Aorta (tissue), 5 donors: ENCODE measurements at regions not wholly inside any gene's neighbourhood (a gene's known extent, or its start where the extent isn't known, plus 50 kb on each side); places are given as distances from the start of the nearest gene placed in this dataset.

Source experiments
- ATAC-seq: fragments of 200-7000 bp; cut with Tn5 transposase; one replicate; pipeline ENCODE4 v1.9.1; 2022; ENCODE audit warnings: moderate library complexity; ENCODE audit not compliant: low FRiP score
- DNase-seq, 2 donors: peaks; one replicate each; pipeline ENCODE4 v3.0.0-alpha.2; 2020
- H3K27ac ChIP-seq, 2 donors: one replicate each; pipeline ENCODE4 v1.5.1; 2013; ENCODE audit warnings: low read length in 2 of 2, mild to moderate bottlenecking in 2 of 2, moderate library complexity in 2 of 2, control low read depth in 1 of 2, inconsistent platforms in 1 of 2, low read depth in 1 of 2
- H3K27me3 ChIP-seq, 2 donors: one replicate each; pipeline ENCODE4 v1.6.1; 2013; ENCODE audit warnings: control low read depth in 1 of 2, low read length in 1 of 2, mild to moderate bottlenecking in 1 of 2, moderate library complexity in 1 of 2; ENCODE audit not compliant: insufficient read depth in 2 of 2, control insufficient read depth in 1 of 2
- H3K36me3 ChIP-seq, 2 donors: one replicate each; pipeline ENCODE4 v1.6.1; 2013; ENCODE audit warnings: control low read depth in 1 of 2, low read length in 1 of 2, mild to moderate bottlenecking in 1 of 2; ENCODE audit not compliant: insufficient read depth in 2 of 2, control insufficient read depth in 1 of 2
- H3K4me1 ChIP-seq, 2 donors: one replicate each; pipeline ENCODE4 v1.6.1; 2013; ENCODE audit warnings: low read length in 2 of 2, control low read depth in 1 of 2, mild to moderate bottlenecking in 1 of 2, moderate library complexity in 1 of 2; ENCODE audit not compliant: insufficient read depth in 2 of 2, control insufficient read depth in 1 of 2
- H3K4me3 ChIP-seq, 2 donors: one replicate each; pipeline ENCODE4 v1.5.1; 2013; ENCODE audit warnings: low read length in 2 of 2, control low read depth in 1 of 2, mild to moderate bottlenecking in 1 of 2
- H3K9me3 ChIP-seq: one replicate; pipeline ENCODE4 v1.6.1; 2013; ENCODE audit warnings: mild to moderate bottlenecking, low read length; ENCODE audit not compliant: control insufficient read depth
- WGBS, 2 donors: extraction: QIAGEN DNeasy Blood & Tissue Kit; methylation state at CpG; one replicate each; pipeline ENCODE4 v1.1.7; 2013; 5-methylcytosine and 5-hydroxymethylcytosine counted together
- intact Hi-C, 2 donors: fragments of 100-400 bp; cut with DNase I; formaldehyde crosslinking; loops; one replicate each; pipeline versions ENCODE4 v1.14.2 to v1.15.0; 2022
- donor health status: healthy with polysubstance abuse.
- donor health status: Bipolar disorder and iron deficiency.
- donor health status: DM: no; HTN: no; CAD: no.
- donor health status: DM: no; HTN: no; CAD: no.
- donor health status: DM: yes; HTN: yes; CAD: no.

GRCh38 chr18:1273469-1273868 is 368.8 kb downstream of the ADCYAP1 start:
- intact Hi-C loops, result no loop called here
- no peak for DNase-seq
- Histone ChIP-seq H3K27ac (no peak overlapping the region), H3K27me3 (no peaks in the 10 kb centered on the region), H3K4me1 (no peaks in the 10 kb centered on the region), H3K9me3 (no peaks in the 10 kb centered on the region), H3K36me3 (no peaks in the 10 kb centered on the region), H3K4me3 (no peak overlapping the region)
- 76 to 80% methylated on average over 2 of the region's 2 CpGs for WGBS, 2 donors
- no peak for ATAC-seq

DNA sequence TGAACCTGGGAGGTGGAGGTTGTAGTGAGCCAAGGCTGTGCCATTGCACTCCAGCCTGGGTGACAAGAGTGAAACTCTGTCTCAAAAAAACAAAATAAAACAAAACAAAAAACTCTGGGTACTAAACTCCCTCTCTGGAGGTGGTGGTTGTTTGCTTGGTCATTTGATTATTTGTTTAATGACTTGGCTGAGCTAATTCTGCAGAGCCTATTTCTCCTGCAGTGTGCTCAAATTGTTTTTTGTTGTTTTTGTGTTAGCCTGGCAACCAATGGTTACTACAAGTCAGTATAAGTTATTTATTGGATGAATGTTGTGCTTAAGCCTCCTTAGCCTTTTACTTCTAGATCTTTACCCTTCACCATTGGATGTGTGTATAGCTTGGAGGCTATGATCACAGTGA is 387.5 kb downstream of the ADCYAP1 start:
- H3K4me1 ChIP-seq, result no peaks in the 10 kb centered on the region
- DNase-seq, result no peak
- H3K27me3 ChIP-seq, result no peaks in the 10 kb centered on the region
- H3K27ac ChIP-seq, result no peak overlapping the region
- no peaks in the 10 kb centered on the region for H3K36me3 ChIP-seq
- no peak for ATAC-seq
- intact Hi-C loops, result no loop called here
- H3K4me3 ChIP-seq, result no peak overlapping the region
- H3K9me3 ChIP-seq, result peaks cover 2% of the 10 kb centered on the region

DNA sequence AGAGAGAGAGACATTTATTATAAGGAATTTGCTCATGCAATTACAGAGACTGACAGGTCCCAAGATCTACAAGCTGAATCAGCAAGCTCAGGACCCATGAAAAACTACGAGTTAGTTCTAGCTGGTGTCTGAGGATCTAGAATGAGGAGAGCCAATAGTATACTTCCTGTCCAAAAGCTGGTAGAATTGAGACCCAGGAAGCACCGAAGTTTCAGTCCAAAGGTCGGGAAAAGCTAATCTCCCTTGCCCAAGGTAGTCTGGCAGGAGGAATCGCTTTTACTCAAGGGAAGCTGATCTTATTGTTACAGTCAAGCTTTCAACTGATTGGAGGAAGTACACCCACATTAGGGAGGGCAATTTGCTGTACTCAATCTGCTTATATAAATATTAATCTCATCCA is 389.6 kb downstream of the ADCYAP1 start:
- Histone ChIP-seq H3K4me3 (no peak overlapping the region), H3K27me3 (no peaks in the 10 kb centered on the region), H3K9me3 (peaks cover 2% of the 10 kb centered on the region), H3K4me1 (no peaks in the 10 kb centered on the region), H3K27ac (no peak overlapping the region), H3K36me3 (no peaks in the 10 kb centered on the region)
- no peak for DNase-seq
- 42 to 56% methylated on average over 4 of the region's 4 CpGs for WGBS, 2 donors
- intact Hi-C loops, result no loop called here
- no peak for ATAC-seq

DNA sequence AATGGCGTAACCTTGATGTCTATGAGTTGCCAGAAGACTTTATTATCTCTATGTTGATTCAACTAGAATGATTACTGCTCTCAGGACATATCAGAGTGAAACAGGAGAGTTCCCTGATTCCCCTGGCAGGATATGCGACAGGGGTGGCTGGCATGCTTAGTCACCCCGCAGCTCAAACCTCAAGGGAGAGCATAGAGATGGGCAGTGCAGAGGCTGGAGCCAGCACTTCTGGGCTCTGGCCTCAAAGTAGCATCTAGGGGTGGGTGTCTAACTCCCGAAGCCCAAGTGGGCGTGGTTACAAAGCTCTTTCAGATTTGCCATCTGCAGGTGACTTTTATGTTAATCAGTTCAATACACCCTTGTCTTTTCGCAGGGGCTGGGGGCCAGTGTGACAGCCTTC is 391.6 kb downstream of the ADCYAP1 start:
- 72 to 74% methylated on average over 6 of the region's 6 CpGs for WGBS, 2 donors
- no peaks in the 10 kb centered on the region for H3K4me1 ChIP-seq
- no peak overlapping the region for H3K27ac ChIP-seq
- DNase-seq (no peak), ATAC-seq (no peak)
- H3K4me3 ChIP-seq, result no peak overlapping the region
- no peaks in the 10 kb centered on the region for H3K36me3 ChIP-seq
- H3K27me3 ChIP-seq, result no peaks in the 10 kb centered on the region
- peaks cover 3% of the 10 kb centered on the region for H3K9me3 ChIP-seq
- intact Hi-C loops, result no loop called here

DNA sequence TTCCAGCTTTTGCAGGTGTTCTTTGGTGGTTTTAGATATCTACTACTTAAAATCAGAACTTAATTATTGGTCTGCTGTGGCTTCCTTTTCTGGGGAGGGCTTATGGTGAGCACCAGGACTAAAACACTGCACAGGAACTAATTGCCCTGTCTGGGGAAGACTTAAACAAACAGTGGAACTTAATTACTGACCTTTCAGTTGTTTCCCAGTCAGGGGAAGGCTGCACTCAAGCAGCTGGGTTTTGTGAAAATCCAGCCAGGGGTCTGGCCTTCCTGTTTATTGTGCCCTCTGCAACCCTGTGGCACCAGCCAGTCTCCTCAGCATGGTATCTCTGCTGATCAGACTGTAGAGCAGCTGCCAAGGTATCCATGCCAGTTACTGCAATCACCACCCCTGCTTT is 398.2 kb downstream of the ADCYAP1 start:
- intact Hi-C loops, result no loop called here
- Histone ChIP-seq H3K27me3 (no peaks in the 10 kb centered on the region), H3K36me3 (no peaks in the 10 kb centered on the region), H3K4me3 (no peak overlapping the region), H3K9me3 (peaks cover 1% of the 10 kb centered on the region), H3K27ac (no peak overlapping the region), H3K4me1 (no peaks in the 10 kb centered on the region)
- no peak for ATAC-seq
- no peak for DNase-seq

GRCh38 chr18:1304392-1304992 is 399.8 kb downstream of the ADCYAP1 start:
- H3K4me1 ChIP-seq, result no peaks in the 10 kb centered on the region
- intact Hi-C loops, result no loop called here
- no peak overlapping the region for H3K4me3 ChIP-seq
- no peaks in the 10 kb centered on the region for H3K36me3 ChIP-seq
- H3K27me3 ChIP-seq, result no peaks in the 10 kb centered on the region
- H3K9me3 ChIP-seq, result peaks cover 1% of the 10 kb centered on the region
- ATAC-seq (no peak), DNase-seq (no peak)
- H3K27ac ChIP-seq, result no peak overlapping the region
- WGBS, 2 donors, result 55 to 58% methylated on average over 4 of the region's 4 CpGs

DNA sequence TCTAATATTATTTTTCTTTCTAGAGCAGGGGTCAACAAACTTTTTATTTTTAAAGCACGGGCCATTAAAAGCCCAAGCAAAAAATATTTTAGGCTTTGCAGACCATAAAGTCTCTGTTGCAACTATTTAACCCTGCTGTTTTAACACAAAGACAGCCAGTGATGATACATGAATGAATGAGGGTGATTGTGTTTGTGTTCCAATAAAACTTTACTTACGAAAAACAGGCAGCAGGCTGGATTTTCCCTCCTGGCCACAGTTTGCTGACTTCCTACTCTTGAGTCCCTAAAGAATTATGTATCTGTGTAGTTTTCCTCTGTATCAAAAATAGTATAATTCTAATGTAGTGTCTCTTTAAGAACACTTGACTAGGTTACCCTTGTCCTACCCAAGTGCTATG is 402.0 kb downstream of the ADCYAP1 start:
- 50 to 55% methylated on average over 2 of the region's 2 CpGs for WGBS, 2 donors
- intact Hi-C loops, result no loop called here
- H3K9me3 ChIP-seq, result no peaks in the 10 kb centered on the region
- no peaks in the 10 kb centered on the region for H3K4me1 ChIP-seq
- H3K4me3 ChIP-seq, result no peak overlapping the region
- DNase-seq (no peak), ATAC-seq (no peak)
- no peaks in the 10 kb centered on the region for H3K27me3 ChIP-seq
- H3K36me3 ChIP-seq, result no peaks in the 10 kb centered on the region
- H3K27ac ChIP-seq, result no peak overlapping the region

DNA sequence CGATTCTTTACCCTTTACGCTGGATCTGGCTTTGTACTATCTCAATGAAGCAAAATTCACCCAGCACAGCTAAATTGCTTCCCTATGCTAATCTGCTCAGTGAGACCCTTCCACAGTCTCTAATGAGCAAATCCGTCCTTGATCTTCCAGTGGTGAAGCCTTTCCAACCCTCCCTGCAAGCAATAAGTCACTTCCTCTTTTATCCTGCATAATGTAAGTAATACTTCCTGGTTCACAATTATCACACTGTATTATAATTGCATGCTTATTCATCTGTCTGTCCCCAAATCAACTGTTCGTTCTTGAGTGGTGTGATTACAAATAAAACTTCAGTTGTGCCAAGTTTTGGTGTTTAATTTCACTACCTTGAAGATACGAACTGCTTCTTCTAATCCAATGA is 404.0 kb downstream of the ADCYAP1 start:
- Histone ChIP-seq H3K27ac (no peak overlapping the region), H3K9me3 (no peaks in the 10 kb centered on the region), H3K27me3 (no peaks in the 10 kb centered on the region), H3K36me3 (no peaks in the 10 kb centered on the region), H3K4me3 (no peak overlapping the region), H3K4me1 (no peaks in the 10 kb centered on the region)
- DNase-seq, result no peak
- ATAC-seq, result no peak
- WGBS, 2 donors, result 80 to 85% methylated on average over 5 of the region's 5 CpGs
- intact Hi-C loops, result no loop called here

DNA sequence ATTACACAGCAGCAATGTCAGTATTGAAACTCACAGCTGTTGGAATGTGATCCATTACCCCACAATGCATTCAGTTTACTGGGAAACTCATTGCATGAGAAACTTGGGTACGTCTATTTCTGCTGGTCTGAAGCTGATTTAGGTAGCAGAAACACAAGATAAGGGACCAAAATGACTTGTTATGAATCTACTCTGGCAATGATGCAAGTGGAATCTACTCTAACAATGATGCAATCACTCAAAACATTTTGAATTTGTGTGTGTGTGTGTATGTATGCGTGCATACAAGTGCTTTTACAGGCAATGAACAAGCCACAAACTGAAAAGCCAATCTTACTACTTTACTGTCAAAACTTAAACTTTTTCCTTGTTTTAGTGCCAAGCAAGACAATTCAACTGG is 406.7 kb downstream of the ADCYAP1 start:
- intact Hi-C loops, result no loop called here
- no peaks in the 10 kb centered on the region for H3K36me3 ChIP-seq
- no peak overlapping the region for H3K4me3 ChIP-seq
- H3K27ac ChIP-seq, result no peak overlapping the region
- 60 to 67% methylated on average over 2 of the region's 2 CpGs for WGBS, 2 donors
- H3K4me1 ChIP-seq, result no peaks in the 10 kb centered on the region
- H3K9me3 ChIP-seq, result no peaks in the 10 kb centered on the region
- DNase-seq (no peak), ATAC-seq (no peak)
- H3K27me3 ChIP-seq, result no peaks in the 10 kb centered on the region
